B cell (primary cell): ENCODE measurements at regions not wholly inside any gene's neighbourhood (a gene's known extent, or its start where the extent isn't known, plus 50 kb on each side); places are given as distances from the start of the nearest gene placed in this dataset.

ENCODE experiments used
- ATAC-seq: fragments of 200-7000 bp; cut with Tn5 transposase; one replicate; pipeline ENCODE4 v1.10.0; 2021; ENCODE audit warnings: low read depth, mild to moderate bottlenecking, moderate number of reproducible peaks, moderate library complexity
- CTCF ChIA-PET: fragments of 350-600 bp; sonication (Branson Sonifier 250); formaldehyde crosslinking; loops from one replicate; lab custom pipeline; 2021; ENCODE audit warnings: antibody characterized with exemption, inconsistent platforms; lab: Charles Lee
- POLR2A ChIA-PET: fragments of 350-600 bp; sonication (Branson Sonifier 250); formaldehyde crosslinking; loops from one replicate; lab custom pipeline; 2021; ENCODE audit warnings: antibody characterized with exemption; lab: Charles Lee
- DNase-seq: peaks from one replicate; pipeline ENCODE4 v3.0.0; 2013
- H2AFZ ChIP-seq: 2 replicates; pipeline ENCODE4 v1.6.1; 2012; ENCODE audit warnings: mild to moderate bottlenecking, low read depth, low read length; ENCODE audit not compliant: insufficient read depth, poor library complexity, severe bottlenecking
- H3K27ac ChIP-seq, 2 donors: 1 replicate in 1 of 2; 2 replicates in 1 of 2; pipeline ENCODE4 v1.5.1; 2012 to 2013; ENCODE audit warnings: low read length in 2 of 2, mild to moderate bottlenecking in 2 of 2, moderate library complexity in 1 of 2
- H3K27me3 ChIP-seq, 4 experiments: fragments of 200-600 bp in 1 of 4; sonication (generic) in 1 of 4; replicated peaks in 1 of 4; 1 replicate in 2 of 4; 2 replicates in 2 of 4; pipeline versions ENCODE4 v1.6.1 to v1.7.0; 2013 to 2016; ENCODE audit warnings: low read length in 3 of 4, mild to moderate bottlenecking in 2 of 4, mixed read lengths in 1 of 4, moderate library complexity in 1 of 4; ENCODE audit not compliant: insufficient read depth in 4 of 4, control insufficient read depth in 3 of 4; ENCODE audit errors: control extremely low read depth in 1 of 4
- H3K36me3 ChIP-seq, 2 experiments: replicated peaks in 1 of 2; 1 replicate in 1 of 2; 2 replicates in 1 of 2; pipeline versions ENCODE4 v1.6.1 to v1.7.1; 2013; ENCODE audit warnings: low read length in 1 of 2; ENCODE audit not compliant: insufficient read depth in 2 of 2, control insufficient read depth in 1 of 2; ENCODE audit errors: control extremely low read depth in 1 of 2, extremely low read depth in 1 of 2
- H3K4me1 ChIP-seq, 2 donors: fragments of 200-600 bp in 1 of 2; sonication (generic) in 1 of 2; 1 replicate in 1 of 2; 2 replicates in 1 of 2; pipeline versions ENCODE4 v1.5.1 to v1.6.1; 2013 to 2017; ENCODE audit warnings: low read length in 2 of 2; ENCODE audit not compliant: control insufficient read depth in 2 of 2, insufficient read depth in 2 of 2
- H3K4me2 ChIP-seq: replicated peaks from 2 replicates; pipeline ENCODE3; 2012; ENCODE audit warnings: mild to moderate bottlenecking, low read depth, low read length; ENCODE audit not compliant: poor library complexity, severe bottlenecking
- H3K4me3 ChIP-seq, 5 experiments: fragments of 200-600 bp in 1 of 5; sonication (generic) in 1 of 5; 1 replicate in 3 of 5; 2 replicates in 2 of 5; pipeline versions ENCODE4 v1.5.1 to v1.7.0; 2011 to 2016; ENCODE audit warnings: low read length in 4 of 5, mild to moderate bottlenecking in 4 of 5, low read depth in 2 of 5, control low read depth in 1 of 5, moderate library complexity in 1 of 5; ENCODE audit not compliant: insufficient read depth in 1 of 5; ENCODE audit errors: control extremely low read depth in 1 of 5, extremely low read depth in 1 of 5
- H3K79me2 ChIP-seq: fragments of 200-600 bp; sonication (generic); one replicate; pipeline ENCODE4 v1.6.0; 2016; ENCODE audit warnings: low read length; ENCODE audit not compliant: control insufficient read depth, insufficient read depth
- H3K9ac ChIP-seq: fragments of 200-600 bp; sonication (generic); 2 replicates; pipeline ENCODE4 v1.6.1; 2017; ENCODE audit warnings: mild to moderate bottlenecking, low read length, moderate library complexity
- H3K9me3 ChIP-seq, 3 donors: one replicate each; pipeline versions ENCODE4 v1.6.1 to v1.7.1; 2013; ENCODE audit warnings: low read length in 2 of 3; ENCODE audit not compliant: control insufficient read depth in 2 of 3, insufficient read depth in 1 of 3; ENCODE audit errors: control extremely low read depth in 1 of 3
- H4K20me1 ChIP-seq: 2 replicates; pipeline ENCODE4 v1.6.0; 2012; ENCODE audit warnings: mild to moderate bottlenecking, low read length; ENCODE audit not compliant: insufficient read depth, control insufficient read depth, poor library complexity, severe bottlenecking
- H3K27ac Mint-ChIP-seq: one replicate; pipeline ENCODE4 v1.8.0; 2021; ENCODE audit warnings: mixed read lengths
- H3K27me3 Mint-ChIP-seq: one replicate; pipeline ENCODE4 v1.8.0; 2021; ENCODE audit warnings: mixed read lengths
- H3K4me1 Mint-ChIP-seq: one replicate; pipeline ENCODE4 v1.8.0; 2021; ENCODE audit warnings: mixed read lengths
- H3K4me3 Mint-ChIP-seq: one replicate; pipeline ENCODE4 v1.8.0; 2021; ENCODE audit warnings: mixed read lengths
- H3K9me3 Mint-ChIP-seq: one replicate; pipeline ENCODE4 v1.8.0; 2022; ENCODE audit warnings: mixed read lengths; ENCODE audit not compliant: insufficient read depth
- CTCF ChIP-seq: fragments of 200-600 bp; IDR thresholded peaks from one replicate; pipeline ENCODE4 v1.8.0; 2022; ENCODE audit warnings: antibody characterized with exemption, mild to moderate bottlenecking
- EZH2 ChIP-seq: IDR thresholded peaks from 2 replicates; pipeline ENCODE4 v1.6.1; 2012; ENCODE audit warnings: borderline replicate concordance, low read depth, mild to moderate bottlenecking, moderate library complexity, low read length; ENCODE audit not compliant: insufficient read depth, poor library complexity, severe bottlenecking
- WGBS: methylation state at CpG from one replicate; pipeline ENCODE4 v1.1.5; 2013; ENCODE audit warnings: missing lambda C conversion rate; ENCODE audit not compliant: insufficient coverage; 5-methylcytosine and 5-hydroxymethylcytosine counted together
- intact Hi-C: fragments of 100-400 bp; cut with micrococcal nuclease; formaldehyde crosslinking; loops from one replicate; pipeline ENCODE4 v1.10.0; 2022

DNA sequence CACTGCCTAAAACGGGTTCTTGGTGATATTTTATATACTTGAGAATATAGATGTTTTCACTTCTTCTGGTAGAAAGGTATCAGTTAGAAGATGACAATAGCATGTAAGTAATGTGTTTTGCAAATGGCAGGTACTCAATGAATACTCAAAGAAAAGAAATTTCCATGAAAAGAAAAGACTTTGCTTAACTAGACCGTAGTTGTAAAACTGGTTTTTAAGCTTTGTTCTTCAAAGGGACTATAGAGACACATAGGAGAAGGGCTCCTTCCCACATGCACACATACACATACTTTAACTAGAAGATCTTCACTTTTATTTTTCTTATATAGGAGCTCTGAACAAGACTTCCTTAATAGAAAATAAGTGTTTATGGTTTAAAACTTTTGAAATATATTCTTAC, 215.3 kb upstream of the RND3 start:
- intact Hi-C loops = no loop called here
- H3K4me1 Mint-ChIP-seq = no peaks in the 10 kb centered on the region
- no CpG with 5 or more reads among the region's 2 CpGs for WGBS
- no peak overlapping the region for H3K4me3 ChIP-seq
- H3K4me1 ChIP-seq = no peaks in the 10 kb centered on the region
- no peaks in the 10 kb centered on the region for H3K9me3 ChIP-seq
- H3K4me2 ChIP-seq = no peak overlapping the region
- ChIA-PET CTCF (no interaction called here), POLR2A (no interaction called here)
- no peaks in the 10 kb centered on the region for H3K9me3 Mint-ChIP-seq
- H3K27ac Mint-ChIP-seq = no peak overlapping the region
- no peak for DNase-seq
- H3K27me3 ChIP-seq = no peaks in the 10 kb centered on the region
- no peak for TF ChIP-seq EZH2
- TF ChIP-seq CTCF = no peak
- no peak overlapping the region for H3K9ac ChIP-seq
- no peak overlapping the region for H3K4me3 Mint-ChIP-seq
- H3K27ac ChIP-seq = no peak overlapping the region
- no peaks in the 10 kb centered on the region for H3K27me3 Mint-ChIP-seq
- no peak for ATAC-seq
- no peaks in the 10 kb centered on the region for H3K79me2 ChIP-seq
- H3K36me3 ChIP-seq = no peaks in the 10 kb centered on the region
- no peak overlapping the region for H2AFZ ChIP-seq
- H4K20me1 ChIP-seq = no peaks in the 10 kb centered on the region

DNA sequence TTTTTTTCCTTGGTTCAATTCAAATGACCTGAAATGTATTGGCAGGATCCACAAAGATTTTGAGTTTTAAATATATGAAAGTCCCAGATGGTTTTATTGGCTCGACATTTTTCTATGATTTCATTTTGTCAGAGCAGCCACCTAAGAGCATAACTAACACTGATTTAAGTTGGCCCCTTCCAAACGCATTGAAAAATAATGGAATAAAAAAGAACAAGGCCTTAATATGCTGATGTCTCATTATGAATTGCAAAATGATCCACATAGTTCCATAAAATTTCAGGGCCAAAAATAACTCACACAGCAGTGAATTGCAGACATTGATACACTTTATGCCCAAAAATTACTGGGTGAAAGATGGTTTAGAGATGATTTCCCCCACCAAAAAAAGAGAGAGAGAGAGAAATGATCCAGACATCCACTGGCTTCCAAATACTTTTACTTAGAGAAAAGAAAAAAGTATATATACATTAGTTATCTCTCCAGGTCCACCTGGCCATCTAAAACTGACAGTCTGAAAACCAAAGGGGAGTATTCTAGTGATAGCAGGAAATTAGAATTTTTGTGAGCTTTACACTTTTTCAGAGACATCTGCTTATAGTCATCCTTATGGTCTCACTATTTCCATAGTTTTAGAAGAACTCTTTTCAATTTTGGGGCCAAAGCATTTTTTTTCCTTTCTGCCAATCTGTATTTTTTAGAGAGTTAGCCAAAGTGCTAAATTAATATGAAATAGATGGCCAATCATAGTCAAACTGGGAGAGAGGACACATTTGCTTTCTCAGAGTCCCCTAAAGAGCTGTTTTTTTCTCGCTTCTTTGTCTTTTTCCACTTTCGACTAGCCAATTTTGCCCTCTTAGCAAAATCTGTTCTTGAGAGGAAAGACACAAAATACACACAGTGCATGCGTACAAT, 213.5 kb upstream of the RND3 start:
- Histone ChIP-seq H3K9ac (no peak overlapping the region), H3K36me3 (no peaks in the 10 kb centered on the region), H3K9me3 (no peaks in the 10 kb centered on the region), H3K79me2 (no peaks in the 10 kb centered on the region), H3K27me3 (no peaks in the 10 kb centered on the region), H4K20me1 (no peaks in the 10 kb centered on the region), H3K27ac (no peak overlapping the region), H3K4me1 (no peaks in the 10 kb centered on the region), H2AFZ (no peak overlapping the region), H3K4me3 (no peak overlapping the region), H3K4me2 (no peak overlapping the region)
- Mint-ChIP-seq H3K4me3 (no peak overlapping the region), H3K4me1 (no peaks in the 10 kb centered on the region), H3K9me3 (no peaks in the 10 kb centered on the region), H3K27ac (no peak overlapping the region), H3K27me3 (no peaks in the 10 kb centered on the region)
- CTCF ChIA-PET = no interaction called here
- intact Hi-C loops = no loop called here
- TF ChIP-seq CTCF (no peak), EZH2 (no peak)
- POLR2A ChIA-PET = no interaction called here
- no peak for DNase-seq
- WGBS = no CpG with 5 or more reads among the region's 5 CpGs
- ATAC-seq = no peak
